HepG2 (cell line): ENCODE measurements at regions not wholly inside any gene's neighbourhood (a gene's known extent, or its start where the extent isn't known, plus 50 kb on each side); places are given as distances from the start of the nearest gene placed in this dataset.

ENCODE experiments used
- AKAP8 ChIP-seq: sonication (generic); formaldehyde crosslinking; IDR thresholded peaks from 2 replicates; pipeline ENCODE4 v1.5.1; 2020; ENCODE audit warnings: mild to moderate bottlenecking, missing genetic modification reagents
- BORCS8-MEF2B ChIP-seq: sonication (generic); formaldehyde crosslinking; IDR thresholded peaks from 2 replicates; pipeline ENCODE4 v1.8.0; 2022; ENCODE audit warnings: mild to moderate bottlenecking, missing genetic modification reagents
- CREBL2 ChIP-seq: sonication (generic); formaldehyde crosslinking; IDR thresholded peaks from 2 replicates; pipeline ENCODE4 v1.8.1; 2023; ENCODE audit warnings: missing genetic modification reagents, mild to moderate bottlenecking, borderline replicate concordance
- DNMT1 ChIP-seq: sonication (generic); formaldehyde crosslinking; IDR thresholded peaks from 2 replicates; pipeline ENCODE4 v1.5.1; 2020; ENCODE audit warnings: mild to moderate bottlenecking, missing genetic modification reagents
- EP300 ChIP-seq, 3 experiments: sonication (generic) in 1 of 3; formaldehyde crosslinking in 1 of 3; IDR thresholded peaks; 2 replicates each; pipeline versions ENCODE4 v1.5.1 to v1.6.1; 2011 to 2020; ENCODE audit warnings: low read depth in 2 of 3, low read length in 2 of 3, borderline replicate concordance in 1 of 3, improper control_type of control experiment in 1 of 3, mild to moderate bottlenecking in 1 of 3, missing genetic modification reagents in 1 of 3, moderate library complexity in 1 of 3
- FOXK2 ChIP-seq: fragments of 450-650 bp; IDR thresholded peaks from 2 replicates; pipeline ENCODE4 v1.6.1; 2016
- GLI4 ChIP-seq: sonication (generic); formaldehyde crosslinking; IDR thresholded peaks from 2 replicates; pipeline ENCODE4 v1.5.1; 2020; ENCODE audit warnings: missing genetic modification reagents, mild to moderate bottlenecking, moderate library complexity, borderline replicate concordance
- GMEB1 ChIP-seq: sonication (generic); formaldehyde crosslinking; IDR thresholded peaks from 2 replicates; pipeline ENCODE4 v1.5.1; 2020; ENCODE audit warnings: missing genetic modification reagents, mild to moderate bottlenecking, borderline replicate concordance
- MXD4 ChIP-seq: IDR thresholded peaks from 2 replicates; pipeline ENCODE4 v1.6.1; 2016; ENCODE audit warnings: mild to moderate bottlenecking, missing biosample characterization, missing genetic modification reagents
- POLR2AphosphoS5 ChIP-seq: IDR thresholded peaks from 2 replicates; pipeline ENCODE4 v1.6.1; 2012; ENCODE audit warnings: low read depth, low read length
- ZMYM3 ChIP-seq: sonication (generic); formaldehyde crosslinking; IDR thresholded peaks from 2 replicates; pipeline ENCODE4 v1.5.1; 2020; ENCODE audit warnings: mild to moderate bottlenecking, missing genetic modification reagents
- ZNF296 ChIP-seq: sonication (generic); formaldehyde crosslinking; conservative IDR thresholded peaks from 2 replicates; pipeline ENCODE4 v1.5.0; 2020; ENCODE audit warnings: mild to moderate bottlenecking, missing genetic modification reagents
- ZNF430 ChIP-seq: sonication (generic); formaldehyde crosslinking; IDR thresholded peaks from 2 replicates; pipeline ENCODE4 v1.9.0; 2021; ENCODE audit warnings: mild to moderate bottlenecking, missing genetic modification reagents
- ZNF496 ChIP-seq: sonication (generic); formaldehyde crosslinking; IDR thresholded peaks from 2 replicates; pipeline ENCODE4 v1.8.1; 2023; ENCODE audit warnings: mild to moderate bottlenecking, moderate library complexity, missing genetic modification reagents; ENCODE audit not compliant: insufficient replicate concordance
- ZNF512B ChIP-seq: sonication (generic); formaldehyde crosslinking; IDR thresholded peaks from 2 replicates; pipeline ENCODE4 v1.5.1; 2020; ENCODE audit warnings: missing genetic modification reagents, mild to moderate bottlenecking, borderline replicate concordance
- ZNF547 ChIP-seq: sonication (generic); formaldehyde crosslinking; IDR thresholded peaks from 2 replicates; pipeline ENCODE4 v1.5.1; 2020; ENCODE audit warnings: mild to moderate bottlenecking, missing genetic modification reagents
- ZNF639 ChIP-seq: conservative IDR thresholded peaks from 2 replicates; pipeline ENCODE4 v1.6.1; 2018; ENCODE audit warnings: missing genetic modification reagents
- ZNF788 ChIP-seq: sonication (generic); formaldehyde crosslinking; IDR thresholded peaks from 2 replicates; pipeline ENCODE4 v1.5.0; 2020; ENCODE audit warnings: mild to moderate bottlenecking, missing genetic modification reagents, borderline replicate concordance
- ZNF841 ChIP-seq: sonication (generic); formaldehyde crosslinking; IDR thresholded peaks from 2 replicates; pipeline ENCODE4 v1.8.1; 2023; ENCODE audit warnings: missing genetic modification reagents, borderline replicate concordance
- ZSCAN5A ChIP-seq: sonication (generic); formaldehyde crosslinking; IDR thresholded peaks from 2 replicates; pipeline ENCODE4 v1.8.0; 2022; ENCODE audit warnings: mild to moderate bottlenecking, missing genetic modification reagents, borderline replicate concordance

GRCh38 chr2:8625399-8626300, 56.2 kb upstream of the ID2 start (continued):
- TF ChIP-seq GMEB1 (CRISPR knock-in tag) (no peak), FOXK2 (peak; percentile 68), ZNF788 (CRISPR knock-in tag) (peak; percentile 63), DNMT1 (CRISPR knock-in tag) (peak; percentile 92), CREBL2 (CRISPR knock-in tag) (0 out of 2 replicates have a peak, but pooled peaks have one; percentile 82), ZNF512B (no peak), ZMYM3 (CRISPR knock-in tag) (no peak; the same call in 1 of the 2 replicates), AKAP8 (CRISPR knock-in tag) (peak; percentile 28; the same call in 1 of the 2 replicates), ZSCAN5A (CRISPR knock-in tag) (0 out of 2 replicates have a peak, but pooled peaks have one; percentile 14), MXD4 (peak; percentile 91), ZNF296 (CRISPR knock-in tag) (no peak; the same call in 1 of the 2 replicates), POLR2AphosphoS5 (peak; percentile 82), ZNF639 (peak; percentile 52), ZNF841 (no peak), GLI4 (CRISPR knock-in tag) (peak; percentile 37; the same call in 1 of the 2 replicates), ZNF496 (CRISPR knock-in tag) (no peak), ZNF430 (CRISPR knock-in tag) (peak; percentile 68), EP300 (IDR thresholded peaks at IDR 0.05; ENCODE audit: low read depth in 2 of 2, low read length in 2 of 2) (peak in 1 of 2 experiments; percentile 93; a peak in 2 of 4 replicates), EP300 (CRISPR knock-in tag; IDR thresholded peaks at IDR 0.05; ENCODE audit: borderline replicate concordance) (peak; percentile 75), BORCS8-MEF2B (CRISPR knock-in tag) (peak; percentile 83; the same call in 1 of the 2 replicates), ZNF547 (peak; percentile 56; the same call in 1 of the 2 replicates)
